ENCODE measurements at regions not wholly inside any gene's neighbourhood (a gene's known extent, or its start where the extent isn't known, plus 50 kb on each side); places are given as distances from the start of the nearest gene placed in this dataset.

DNA sequence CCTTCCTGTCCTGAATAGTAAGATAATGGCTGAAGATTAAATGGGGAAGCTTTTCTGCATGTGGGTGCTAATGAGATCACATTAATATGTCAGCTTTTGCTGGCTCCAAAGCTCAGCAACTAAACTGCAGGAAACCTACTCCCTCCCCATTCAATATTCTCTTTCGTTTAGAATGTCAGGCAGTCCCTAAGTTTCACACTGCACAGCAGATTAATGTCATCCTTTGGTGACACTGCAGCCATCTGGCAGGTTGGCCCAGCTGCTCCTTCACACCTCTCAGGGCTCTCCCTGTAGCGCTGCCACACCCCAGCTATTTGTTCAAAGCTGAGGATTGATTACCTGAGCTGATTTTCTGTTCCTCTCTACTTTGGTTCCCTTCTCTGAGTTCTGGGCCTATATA lies 110.5 kb downstream of the KDR start:
- TF ChIP-seq, protein P1, sequence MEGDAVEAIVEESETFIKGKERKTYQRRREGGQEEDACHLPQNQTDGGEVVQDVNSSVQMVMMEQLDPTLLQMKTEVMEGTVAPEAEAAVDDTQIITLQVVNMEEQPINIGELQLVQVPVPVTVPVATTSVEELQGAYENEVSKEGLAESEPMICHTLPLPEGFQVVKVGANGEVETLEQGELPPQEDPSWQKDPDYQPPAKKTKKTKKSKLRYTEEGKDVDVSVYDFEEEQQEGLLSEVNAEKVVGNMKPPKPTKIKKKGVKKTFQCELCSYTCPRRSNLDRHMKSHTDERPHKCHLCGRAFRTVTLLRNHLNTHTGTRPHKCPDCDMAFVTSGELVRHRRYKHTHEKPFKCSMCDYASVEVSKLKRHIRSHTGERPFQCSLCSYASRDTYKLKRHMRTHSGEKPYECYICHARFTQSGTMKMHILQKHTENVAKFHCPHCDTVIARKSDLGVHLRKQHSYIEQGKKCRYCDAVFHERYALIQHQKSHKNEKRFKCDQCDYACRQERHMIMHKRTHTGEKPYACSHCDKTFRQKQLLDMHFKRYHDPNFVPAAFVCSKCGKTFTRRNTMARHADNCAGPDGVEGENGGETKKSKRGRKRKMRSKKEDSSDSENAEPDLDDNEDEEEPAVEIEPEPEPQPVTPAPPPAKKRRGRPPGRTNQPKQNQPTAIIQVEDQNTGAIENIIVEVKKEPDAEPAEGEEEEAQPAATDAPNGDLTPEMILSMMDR (IDR thresholded peaks at IDR 0.05; ENCODE audit: low read length), result no peak
- TF ChIP-seq EZH2phosphoT487 (IDR thresholded peaks at IDR 0.05; ENCODE audit: low read length), result no peak

Measured in MM.1S (cell line).